K562 (cell line): ENCODE measurements at regions not wholly inside any gene's neighbourhood (a gene's known extent, or its start where the extent isn't known, plus 50 kb on each side); places are given as distances from the start of the nearest gene placed in this dataset.

Experiments
- EP300 ChIP-seq: IDR thresholded peaks from 2 replicates; pipeline ENCODE4 v1.6.1; 2012; ENCODE audit warnings: low read length, improper control_type of control experiment
- FOXJ2 ChIP-seq: fragments of 200-800 bp; sonication (Bioruptor generic); IDR thresholded peaks from 2 replicates; pipeline ENCODE4 v1.6.1; 2016; ENCODE audit warnings: missing genetic modification characterization, missing compliant biosample characterization
- MAFG ChIP-seq: fragments of 450-650 bp; conservative IDR thresholded peaks from 2 replicates; pipeline ENCODE4 v1.6.1; 2016; ENCODE audit warnings: missing genetic modification characterization, missing compliant biosample characterization
- MLX ChIP-seq, 2 experiments: fragments of 450-650 bp in 1 of 2; sonication (generic) in 1 of 2; formaldehyde crosslinking; conservative IDR thresholded peaks; 2 replicates each; pipeline versions ENCODE4 v1.4.0 to v1.8.1; 2020 to 2022; ENCODE audit warnings: mild to moderate bottlenecking in 1 of 2, missing genetic modification reagents in 1 of 2
- POLR2A ChIP-seq: fragments of 450-650 bp; conservative IDR thresholded peaks from 2 replicates; pipeline ENCODE4 v1.6.1; 2016
- POLR2AphosphoS2 ChIP-seq: IDR thresholded peaks from 2 replicates; pipeline ENCODE4 v1.6.1; 2012; ENCODE audit warnings: low read length, improper control_type of control experiment
- POLR3G ChIP-seq: IDR thresholded peaks from 2 replicates; pipeline ENCODE4 v1.6.1; 2011; ENCODE audit not compliant: insufficient read length, insufficient replicate concordance; ENCODE audit errors: extremely low read depth
- SLC30A9 ChIP-seq: fragments of 250-450 bp; sonication (Bioruptor Pico); IDR thresholded peaks from 2 replicates; pipeline ENCODE4 v1.8.0; 2022; ENCODE audit warnings: mild to moderate bottlenecking, moderate library complexity
- U2AF2 ChIP-seq: fragments of 200-400 bp; formaldehyde crosslinking; optimal IDR thresholded peaks from 2 replicates; pipeline ENCODE3; 2017; ENCODE audit warnings: low read depth, mild to moderate bottlenecking, low read length
- ZNF830 ChIP-seq: fragments of 250-450 bp; sonication (Bioruptor Pico); IDR thresholded peaks from 2 replicates; pipeline ENCODE4 v1.5.0; 2021; ENCODE audit warnings: mild to moderate bottlenecking

- no peak for TF ChIP-seq POLR2AphosphoS2
- no peak for TF ChIP-seq ZNF830 (CRISPR knock-in tag)
- no peak for TF ChIP-seq POLR2A
- TF ChIP-seq U2AF2 = no peak
- no peak for TF ChIP-seq EP300
- no peak for TF ChIP-seq SLC30A9 (CRISPR knock-in tag)
- no peak for TF ChIP-seq MAFG (tag)
- no peak for TF ChIP-seq MLX (CRISPR knock-in tag; conservative IDR thresholded peaks at IDR 0.05)
- TF ChIP-seq POLR3G = no peak
- TF ChIP-seq FOXJ2 (tag) = no peak
These were observed 203.2 kb upstream of the ACVR2A start for GRCh38 chr2:147641651-147642050.
